Caki2 (cell line): ENCODE measurements at regions not wholly inside any gene's neighbourhood (a gene's known extent, or its start where the extent isn't known, plus 50 kb on each side); places are given as distances from the start of the nearest gene placed in this dataset.
A peak's percentile ranks its signal among the peaks of the same experiment; 100 is the strongest.

Experiments used
- DNase-seq: peaks from one replicate; pipeline ENCODE4 v3.0.0-alpha.2; 2015; ENCODE audit warnings: low read depth
- in situ Hi-C: cut with HindIII; loops from 2 replicates; pipeline ENCODE4 v1.10.0; 2016; ENCODE audit warnings: low sequenced_read_pairs, low pct_unique_long_range_greater_than_20kb, mixed read lengths

- in situ Hi-C loops, result no loop called here
- no peak for DNase-seq
Observed at GRCh38 chr2:122357998-122358397, 602.5 kb downstream of the TSN start.

- in situ Hi-C loops, result no loop called here
- DNase-seq, result no peak
Observed at GRCh38 chr2:122358729-122359128, 603.3 kb downstream of the TSN start.

- in situ Hi-C loops, result no loop called here
- no peak for DNase-seq
Observed at GRCh38 chr2:122363885-122364284, 608.4 kb downstream of the TSN start.

GRCh38 chr2:122366427-122366826 lies 611.0 kb downstream of the TSN start:
- DNase-seq, result no peak
- in situ Hi-C loops, result no loop called here

- in situ Hi-C loops, result no loop called here
- no peak for DNase-seq
Observed at GRCh38 chr2:122366969-122367645, 611.7 kb downstream of the TSN start.

GRCh38 chr2:122367646-122368010 lies 612.2 kb downstream of the TSN start:
- no peak for DNase-seq
- in situ Hi-C loops, result no loop called here

GRCh38 chr2:122368576-122369243 lies 613.3 kb downstream of the TSN start:
- DNase-seq, result no peak
- in situ Hi-C loops, result no loop called here

- in situ Hi-C loops, result no loop called here
- no peak for DNase-seq
Observed at GRCh38 chr2:122378521-122378920, 623.1 kb downstream of the TSN start.

- in situ Hi-C loops, result no loop called here
- no peak for DNase-seq
Observed at GRCh38 chr2:122384768-122385333, 629.4 kb downstream of the TSN start.

- in situ Hi-C loops, result no loop called here
- DNase-seq, result no peak
Observed at GRCh38 chr2:122388208-122388607, 632.8 kb downstream of the TSN start.

- in situ Hi-C loops, result no loop called here
- no peak for DNase-seq
Observed at GRCh38 chr2:122389694-122390093, 634.2 kb downstream of the TSN start.

GRCh38 chr2:122390406-122390805 lies 635.0 kb downstream of the TSN start:
- peak; percentile 2 for DNase-seq
- in situ Hi-C loops, result no loop called here

GRCh38 chr2:122391726-122392125 lies 636.3 kb downstream of the TSN start:
- no peak for DNase-seq
- in situ Hi-C loops, result no loop called here

- DNase-seq, result no peak
- in situ Hi-C loops, result no loop called here
Observed at GRCh38 chr2:122395687-122396086, 640.2 kb downstream of the TSN start.

GRCh38 chr2:122411231-122411630 lies 655.8 kb downstream of the TSN start:
- no peak for DNase-seq
- in situ Hi-C loops, result no loop called here

- in situ Hi-C loops, result no loop called here
- no peak for DNase-seq
Observed at GRCh38 chr2:122412360-122412759, 656.9 kb downstream of the TSN start.

- DNase-seq, result peak; percentile 30
- in situ Hi-C loops, result no loop called here
Observed at GRCh38 chr2:122414902-122415301, 659.5 kb downstream of the TSN start.

- in situ Hi-C loops, result no loop called here
Observed at GRCh38 chr2:122417114-122417513, 661.7 kb downstream of the TSN start.

GRCh38 chr2:122421775-122422174 lies 666.3 kb downstream of the TSN start:
- in situ Hi-C loops, result no loop called here
- no peak for DNase-seq

More at GRCh38 chr2:122417114-122417513, 661.7 kb downstream of the TSN start:
- DNase-seq, result no peak
